GM12878 (cell line): ENCODE measurements at regions not wholly inside any gene's neighbourhood (a gene's known extent, or its start where the extent isn't known, plus 50 kb on each side); places are given as distances from the start of the nearest gene placed in this dataset.

Experiments
- ATAC-seq: fragments of 200-7000 bp; cut with Tn5 transposase; 3 replicates; pipeline ENCODE4 v1.9.1; 2020; ENCODE audit warnings: mild to moderate bottlenecking, moderate library complexity
- BruUV-seq: library from RNA; stranded (reverse); fragments of 400-500 nt; replicated peaks from 2 replicates; lab custom pipeline; 2021; lab: Mats Ljungman, UMichigan
- CTCF ChIA-PET: fragments of 300-600 bp; sonication (Branson Sonifier 250); formaldehyde crosslinking; extraction: SDS; loops from one replicate; lab custom pipeline; 2021; ENCODE audit warnings: inconsistent platforms; lab: Yijun Ruan, JAX
- POLR2A ChIA-PET: fragments of 350-600 bp; formaldehyde crosslinking; extraction: SDS; loops from one replicate; lab custom pipeline; 2021; ENCODE audit warnings: inconsistent platforms; lab: Charles Lee
- RAD21 ChIA-PET: fragments of 300-600 bp; sonication (Branson Sonifier 250); formaldehyde crosslinking; loops from one replicate; lab custom pipeline; 2023; ENCODE audit warnings: antibody characterized with exemption; ENCODE audit not compliant: unreplicated experiment; lab: Charles Lee
- SMC1A ChIA-PET: fragments of 300-600 bp; sonication (Branson Sonifier 250); formaldehyde crosslinking; loops from one replicate; lab custom pipeline; 2023; ENCODE audit not compliant: unreplicated experiment, uncharacterized antibody; lab: Charles Lee
- DNase-seq: peaks from one replicate; pipeline ENCODE4 v3.0.0-alpha.2; 2011; ENCODE audit warnings: low read depth, low spot score
- FAIRE-seq: peaks from 3 replicates; lab custom pipeline; 2011; peaks lifted over from hg19 to GRCh38; lab: Jason Lieb, UNC
- H2AFZ ChIP-seq: 2 replicates; pipeline ENCODE4 v1.6.0; 2011; ENCODE audit warnings: low read depth, low read length, control low read depth; ENCODE audit not compliant: control insufficient read depth
- H3K27ac ChIP-seq: 2 replicates; pipeline ENCODE4 v1.5.1; 2011; ENCODE audit warnings: control low read depth; ENCODE audit not compliant: control insufficient read depth, insufficient read depth
- H3K27me3 ChIP-seq, 2 experiments: replicated peaks in 1 of 2; 2 replicates each; pipeline versions ENCODE4 v1.6.0 to v1.6.1; 2011; ENCODE audit warnings: low read length in 1 of 2; ENCODE audit not compliant: control insufficient read depth in 2 of 2, insufficient read depth in 2 of 2
- H3K36me3 ChIP-seq, 2 experiments: 2 replicates each; pipeline ENCODE4 v1.5.1; 2011; ENCODE audit warnings: low read length in 1 of 2; ENCODE audit not compliant: control insufficient read depth in 2 of 2, insufficient read depth in 2 of 2
- H3K4me1 ChIP-seq: 2 replicates; pipeline ENCODE4 v1.6.1; 2011; ENCODE audit warnings: mild to moderate bottlenecking, low read length, moderate library complexity, mixed read lengths; ENCODE audit not compliant: control insufficient read depth, insufficient read depth
- H3K4me2 ChIP-seq: 2 replicates; pipeline ENCODE4 v1.6.0; 2011; ENCODE audit warnings: control low read depth; ENCODE audit not compliant: control insufficient read depth, insufficient read depth
- H3K4me3 ChIP-seq: fragments of 200-600 bp; sonication (generic); 2 replicates; pipeline ENCODE4 v1.5.1; 2016
- H3K79me2 ChIP-seq: 2 replicates; pipeline ENCODE4 v1.6.0; 2011; ENCODE audit warnings: low read length; ENCODE audit not compliant: control insufficient read depth, insufficient read depth
- H3K9ac ChIP-seq: 2 replicates; pipeline ENCODE4 v1.8.0; 2011; ENCODE audit warnings: low read length, control low read depth, mixed read lengths; ENCODE audit not compliant: control insufficient read depth, insufficient read depth
- H3K9me3 ChIP-seq: replicated peaks from 3 replicates; pipeline ENCODE4 v1.5.1; 2011; ENCODE audit warnings: mild to moderate bottlenecking, low read length; ENCODE audit not compliant: control insufficient read depth, insufficient read depth
- H4K20me1 ChIP-seq: 2 replicates; pipeline ENCODE4 v1.6.0; 2011; ENCODE audit not compliant: control insufficient read depth, insufficient read depth
- CREM ChIP-seq: IDR thresholded peaks from 2 replicates; pipeline ENCODE4 v1.6.1; 2014; ENCODE audit warnings: antibody characterized with exemption, low read depth
- CTCF ChIP-seq, 3 experiments: IDR thresholded peaks in 2 of 3; conservative IDR thresholded peaks in 1 of 3; 2 replicates each; pipeline ENCODE4 v1.5.1; 2011; ENCODE audit warnings: low read depth in 3 of 3, low read length in 3 of 3, mild to moderate bottlenecking in 3 of 3, control low read depth in 2 of 3, moderate library complexity in 2 of 3, inconsistent platforms in 1 of 3, mixed read lengths in 1 of 3; ENCODE audit not compliant: control insufficient read depth in 2 of 3, insufficient read depth in 1 of 3; ENCODE audit errors: extremely low read depth in 1 of 3
- E2F8 ChIP-seq: fragments of 450-650 bp; IDR thresholded peaks from 2 replicates; pipeline ENCODE4 v1.6.1; 2018; ENCODE audit warnings: mild to moderate bottlenecking, low read depth, moderate library complexity; ENCODE audit not compliant: partially characterized antibody
- EGR1 ChIP-seq, 2 experiments: IDR thresholded peaks; 1 replicate in 1 of 2; 2 replicates in 1 of 2; pipeline ENCODE4 v1.6.1; 2011 to 2012; ENCODE audit warnings: low read depth in 2 of 2, low read length in 2 of 2, borderline replicate concordance in 1 of 2, mild to moderate bottlenecking in 1 of 2, moderate library complexity in 1 of 2
- GABPA ChIP-seq: IDR thresholded peaks from 2 replicates; pipeline ENCODE4 v1.6.1; 2014; ENCODE audit warnings: antibody characterized with exemption, low read depth, mild to moderate bottlenecking, inconsistent platforms
- HDAC6 ChIP-seq: fragments of 200-600 bp; sonication (generic); IDR thresholded peaks from one replicate; pipeline ENCODE4 v1.8.0; 2017; ENCODE audit warnings: antibody characterized with exemption; ENCODE audit not compliant: unreplicated experiment
- NRF1 ChIP-seq: conservative IDR thresholded peaks from 2 replicates; pipeline ENCODE4 v1.6.1; 2011; ENCODE audit warnings: mild to moderate bottlenecking, low read depth, low read length, improper control_type of control experiment
- PRDM15 ChIP-seq: fragments of 450-650 bp; formaldehyde crosslinking; IDR thresholded peaks from 2 replicates; pipeline ENCODE4 v1.4.0; 2020; ENCODE audit warnings: mild to moderate bottlenecking, moderate library complexity
- RBBP5 ChIP-seq: fragments of 200-600 bp; sonication (generic); conservative IDR thresholded peaks from 2 replicates; pipeline ENCODE4 v1.6.1; 2016
- WGBS: methylation state at CpG from one replicate; pipeline ENCODE4 v1.1.6; 2016; ENCODE audit warnings: low lambda C conversion rate; ENCODE audit not compliant: insufficient replicate concordance, insufficient coverage; ENCODE audit errors: missing lambda C conversion rate; 5-methylcytosine and 5-hydroxymethylcytosine counted together
- in situ Hi-C: fragments of 300-500 bp; cut with MboI; formaldehyde crosslinking; loops from 9 replicates; pipeline ENCODE4 v1.14.3; 2018; ENCODE audit warnings: mixed read lengths
- intact Hi-C: fragments of 100-400 bp; cut with micrococcal nuclease; formaldehyde crosslinking; loops from one replicate; pipeline ENCODE4 v1.14.2; 2022; ENCODE audit not compliant: unreplicated experiment

- H3K9me3 ChIP-seq, result no peaks in the 10 kb centered on the region
- H3K27me3 ChIP-seq, result no peaks in the 10 kb centered on the region
- BruUV-seq, result no TSS peak
- ChIA-PET CTCF (no interaction called here), POLR2A (no interaction called here), SMC1A (no interaction called here), RAD21 (no interaction called here)
- no peak overlapping the region for H3K4me2 ChIP-seq
- no peaks in the 10 kb centered on the region for H4K20me1 ChIP-seq
- intact Hi-C loops (no loop called here), in situ Hi-C loops (no loop called here)
- H3K27ac ChIP-seq, result no peak overlapping the region
- WGBS, result 3% methylated on average over 2 of the region's 2 CpGs
- no peak overlapping the region for H2AFZ ChIP-seq
- TF ChIP-seq HDAC6 (no peak), CREM (no peak), RBBP5 (no peak), GABPA (no peak), NRF1 (no peak), PRDM15 (CRISPR knock-in tag) (no peak), CTCF (IDR thresholded peaks at IDR 0.05 in 2 of 3, conservative IDR thresholded peaks at IDR 0.05 in 1 of 3; ENCODE audit: control insufficient read depth in 2 of 3, extremely low read depth in 1 of 3, insufficient read depth in 1 of 3, low read depth in 3 of 3, low read length in 3 of 3) (no peak), E2F8 (no peak), EGR1 (IDR thresholded peaks at IDR 0.05; ENCODE audit: borderline replicate concordance in 1 of 2, low read depth in 2 of 2, low read length in 2 of 2) (no peak)
- no peaks in the 10 kb centered on the region for H3K36me3 ChIP-seq
- no peak overlapping the region for H3K9ac ChIP-seq
- no peaks in the 10 kb centered on the region for H3K4me1 ChIP-seq
- no peak for ATAC-seq
- H3K4me3 ChIP-seq, result no peak overlapping the region
- no peak for DNase-seq
- no peak for FAIRE-seq
- H3K79me2 ChIP-seq, result no peaks in the 10 kb centered on the region
Measured at GRCh38 chr11:106523921-106524320, 446.5 kb downstream of the AASDHPPT start.
